GM12878 (cell line): ENCODE measurements at regions not wholly inside any gene's neighbourhood (a gene's known extent, or its start where the extent isn't known, plus 50 kb on each side); places are given as distances from the start of the nearest gene placed in this dataset.

Source experiments
- ATAC-seq: fragments of 200-7000 bp; cut with Tn5 transposase; 3 replicates; pipeline ENCODE4 v1.9.1; 2020; ENCODE audit warnings: mild to moderate bottlenecking, moderate library complexity
- BruUV-seq: library from RNA; stranded (reverse); fragments of 400-500 nt; replicated peaks from 2 replicates; lab custom pipeline; 2021; lab: Mats Ljungman, UMichigan
- CTCF ChIA-PET: fragments of 300-600 bp; sonication (Branson Sonifier 250); formaldehyde crosslinking; extraction: SDS; loops from one replicate; lab custom pipeline; 2021; ENCODE audit warnings: inconsistent platforms; lab: Yijun Ruan, JAX
- POLR2A ChIA-PET: fragments of 350-600 bp; formaldehyde crosslinking; extraction: SDS; loops from one replicate; lab custom pipeline; 2021; ENCODE audit warnings: inconsistent platforms; lab: Charles Lee
- RAD21 ChIA-PET: fragments of 300-600 bp; sonication (Branson Sonifier 250); formaldehyde crosslinking; loops from one replicate; lab custom pipeline; 2023; ENCODE audit warnings: antibody characterized with exemption; ENCODE audit not compliant: unreplicated experiment; lab: Charles Lee
- SMC1A ChIA-PET: fragments of 300-600 bp; sonication (Branson Sonifier 250); formaldehyde crosslinking; loops from one replicate; lab custom pipeline; 2023; ENCODE audit not compliant: unreplicated experiment, uncharacterized antibody; lab: Charles Lee
- DNase-seq: peaks from one replicate; pipeline ENCODE4 v3.0.0-alpha.2; 2011; ENCODE audit warnings: low read depth, low spot score
- FAIRE-seq: peaks from 3 replicates; lab custom pipeline; 2011; peaks lifted over from hg19 to GRCh38; lab: Jason Lieb, UNC
- H2AFZ ChIP-seq: 2 replicates; pipeline ENCODE4 v1.6.0; 2011; ENCODE audit warnings: low read depth, low read length, control low read depth; ENCODE audit not compliant: control insufficient read depth
- H3K27ac ChIP-seq: 2 replicates; pipeline ENCODE4 v1.5.1; 2011; ENCODE audit warnings: control low read depth; ENCODE audit not compliant: control insufficient read depth, insufficient read depth
- H3K27me3 ChIP-seq, 2 experiments: replicated peaks in 1 of 2; 2 replicates each; pipeline versions ENCODE4 v1.6.0 to v1.6.1; 2011; ENCODE audit warnings: low read length in 1 of 2; ENCODE audit not compliant: control insufficient read depth in 2 of 2, insufficient read depth in 2 of 2
- H3K36me3 ChIP-seq, 2 experiments: 2 replicates each; pipeline ENCODE4 v1.5.1; 2011; ENCODE audit warnings: low read length in 1 of 2; ENCODE audit not compliant: control insufficient read depth in 2 of 2, insufficient read depth in 2 of 2
- H3K4me1 ChIP-seq: 2 replicates; pipeline ENCODE4 v1.6.1; 2011; ENCODE audit warnings: mild to moderate bottlenecking, low read length, moderate library complexity, mixed read lengths; ENCODE audit not compliant: control insufficient read depth, insufficient read depth
- H3K4me2 ChIP-seq: 2 replicates; pipeline ENCODE4 v1.6.0; 2011; ENCODE audit warnings: control low read depth; ENCODE audit not compliant: control insufficient read depth, insufficient read depth
- H3K4me3 ChIP-seq: fragments of 200-600 bp; sonication (generic); 2 replicates; pipeline ENCODE4 v1.5.1; 2016
- H3K79me2 ChIP-seq: 2 replicates; pipeline ENCODE4 v1.6.0; 2011; ENCODE audit warnings: low read length; ENCODE audit not compliant: control insufficient read depth, insufficient read depth
- H3K9ac ChIP-seq: 2 replicates; pipeline ENCODE4 v1.8.0; 2011; ENCODE audit warnings: low read length, control low read depth, mixed read lengths; ENCODE audit not compliant: control insufficient read depth, insufficient read depth
- H3K9me3 ChIP-seq: replicated peaks from 3 replicates; pipeline ENCODE4 v1.5.1; 2011; ENCODE audit warnings: mild to moderate bottlenecking, low read length; ENCODE audit not compliant: control insufficient read depth, insufficient read depth
- H4K20me1 ChIP-seq: 2 replicates; pipeline ENCODE4 v1.6.0; 2011; ENCODE audit not compliant: control insufficient read depth, insufficient read depth
- RB1 ChIP-seq: fragments of 450-650 bp; formaldehyde crosslinking; IDR thresholded peaks from 2 replicates; pipeline ENCODE4 v1.6.1; 2017; ENCODE audit warnings: mild to moderate bottlenecking, borderline replicate concordance
- SRF ChIP-seq, 2 experiments: IDR thresholded peaks; 2 replicates each; pipeline ENCODE4 v1.6.1; 2011; ENCODE audit warnings: low read depth in 2 of 2, low read length in 2 of 2, mild to moderate bottlenecking in 1 of 2, moderate library complexity in 1 of 2
- SUPT20H ChIP-seq: IDR thresholded peaks from 2 replicates; pipeline ENCODE4 v1.6.1; 2011; ENCODE audit warnings: low read depth, mild to moderate bottlenecking, low read length, moderate library complexity, borderline replicate concordance; ENCODE audit not compliant: control insufficient read depth
- ZBED1 ChIP-seq: IDR thresholded peaks from 2 replicates; pipeline ENCODE4 v1.6.1; 2016; ENCODE audit warnings: borderline replicate concordance
- ZBTB4 ChIP-seq: fragments of 450-650 bp; formaldehyde crosslinking; IDR thresholded peaks from 2 replicates; pipeline ENCODE4 v1.4.0; 2022; ENCODE audit warnings: mild to moderate bottlenecking, moderate library complexity
- ZSCAN29 ChIP-seq: fragments of 450-650 bp; IDR thresholded peaks from 2 replicates; pipeline ENCODE4 v1.6.1; 2017; ENCODE audit warnings: mild to moderate bottlenecking, moderate library complexity
- WGBS: methylation state at CpG from one replicate; pipeline ENCODE4 v1.1.6; 2016; ENCODE audit warnings: low lambda C conversion rate; ENCODE audit not compliant: insufficient replicate concordance, insufficient coverage; ENCODE audit errors: missing lambda C conversion rate; 5-methylcytosine and 5-hydroxymethylcytosine counted together
- in situ Hi-C: fragments of 300-500 bp; cut with MboI; formaldehyde crosslinking; loops from 9 replicates; pipeline ENCODE4 v1.14.3; 2018; ENCODE audit warnings: mixed read lengths
- intact Hi-C: fragments of 100-400 bp; cut with micrococcal nuclease; formaldehyde crosslinking; loops from one replicate; pipeline ENCODE4 v1.14.2; 2022; ENCODE audit not compliant: unreplicated experiment
- TF ChIP-seq, protein P1 (sequence below), 3 experiments: IDR thresholded peaks in 2 of 3; conservative IDR thresholded peaks in 1 of 3; 2 replicates each; pipeline ENCODE4 v1.5.1; 2011; ENCODE audit warnings: low read depth in 3 of 3, low read length in 3 of 3, mild to moderate bottlenecking in 3 of 3, control low read depth in 2 of 3, moderate library complexity in 2 of 3, inconsistent platforms in 1 of 3, mixed read lengths in 1 of 3; ENCODE audit not compliant: control insufficient read depth in 2 of 3, insufficient read depth in 1 of 3; ENCODE audit errors: extremely low read depth in 1 of 3
- TF ChIP-seq, protein P2 (sequence below): fragments of 450-650 bp; formaldehyde crosslinking; IDR thresholded peaks from 2 replicates; pipeline ENCODE4 v1.5.0; 2022; ENCODE audit warnings: mild to moderate bottlenecking, missing genetic modification characterization
- TF ChIP-seq, protein P3 (sequence below): IDR thresholded peaks from 2 replicates; pipeline ENCODE4 v1.6.1; 2012; ENCODE audit warnings: low read length, inconsistent platforms
- TF ChIP-seq, protein P4 (sequence below): fragments of 150-350 bp; IDR thresholded peaks from 2 replicates; pipeline ENCODE4 v1.6.1; 2016; ENCODE audit warnings: low read depth, low read length

- Histone ChIP-seq H3K9ac (no peak overlapping the region), H3K27ac (no peak overlapping the region), H4K20me1 (no peaks in the 10 kb centered on the region), H2AFZ (no peak overlapping the region), H3K4me1 (no peaks in the 10 kb centered on the region), H3K79me2 (no peaks in the 10 kb centered on the region), H3K4me3 (no peak overlapping the region), H3K9me3 (no peaks in the 10 kb centered on the region), H3K4me2 (no peak overlapping the region), H3K36me3 (no peaks in the 10 kb centered on the region), H3K27me3 (no peaks in the 10 kb centered on the region)
- ChIA-PET RAD21 (no interaction called here), POLR2A (no interaction called here), CTCF (no interaction called here), SMC1A (no interaction called here)
- in situ Hi-C loops: no loop called here
- no TSS peak for BruUV-seq
- WGBS: 50% methylated on average over 2 of the region's 2 CpGs
- FAIRE-seq: no peak
- intact Hi-C loops: no loop called here
- no peak for DNase-seq
- ATAC-seq: no peak
- TF ChIP-seq ZBTB4: no peak
- no peak for TF ChIP-seq SRF (IDR thresholded peaks at IDR 0.05; ENCODE audit: low read depth in 2 of 2, low read length in 2 of 2)
- TF ChIP-seq, protein P1, sequence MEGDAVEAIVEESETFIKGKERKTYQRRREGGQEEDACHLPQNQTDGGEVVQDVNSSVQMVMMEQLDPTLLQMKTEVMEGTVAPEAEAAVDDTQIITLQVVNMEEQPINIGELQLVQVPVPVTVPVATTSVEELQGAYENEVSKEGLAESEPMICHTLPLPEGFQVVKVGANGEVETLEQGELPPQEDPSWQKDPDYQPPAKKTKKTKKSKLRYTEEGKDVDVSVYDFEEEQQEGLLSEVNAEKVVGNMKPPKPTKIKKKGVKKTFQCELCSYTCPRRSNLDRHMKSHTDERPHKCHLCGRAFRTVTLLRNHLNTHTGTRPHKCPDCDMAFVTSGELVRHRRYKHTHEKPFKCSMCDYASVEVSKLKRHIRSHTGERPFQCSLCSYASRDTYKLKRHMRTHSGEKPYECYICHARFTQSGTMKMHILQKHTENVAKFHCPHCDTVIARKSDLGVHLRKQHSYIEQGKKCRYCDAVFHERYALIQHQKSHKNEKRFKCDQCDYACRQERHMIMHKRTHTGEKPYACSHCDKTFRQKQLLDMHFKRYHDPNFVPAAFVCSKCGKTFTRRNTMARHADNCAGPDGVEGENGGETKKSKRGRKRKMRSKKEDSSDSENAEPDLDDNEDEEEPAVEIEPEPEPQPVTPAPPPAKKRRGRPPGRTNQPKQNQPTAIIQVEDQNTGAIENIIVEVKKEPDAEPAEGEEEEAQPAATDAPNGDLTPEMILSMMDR (IDR thresholded peaks at IDR 0.05 in 2 of 3, conservative IDR thresholded peaks at IDR 0.05 in 1 of 3; ENCODE audit: control insufficient read depth in 2 of 3, extremely low read depth in 1 of 3, insufficient read depth in 1 of 3, low read depth in 3 of 3, low read length in 3 of 3): no peak
- no peak for TF ChIP-seq SUPT20H
- no peak for TF ChIP-seq RB1
- TF ChIP-seq ZBED1: no peak
- TF ChIP-seq, protein P2, sequence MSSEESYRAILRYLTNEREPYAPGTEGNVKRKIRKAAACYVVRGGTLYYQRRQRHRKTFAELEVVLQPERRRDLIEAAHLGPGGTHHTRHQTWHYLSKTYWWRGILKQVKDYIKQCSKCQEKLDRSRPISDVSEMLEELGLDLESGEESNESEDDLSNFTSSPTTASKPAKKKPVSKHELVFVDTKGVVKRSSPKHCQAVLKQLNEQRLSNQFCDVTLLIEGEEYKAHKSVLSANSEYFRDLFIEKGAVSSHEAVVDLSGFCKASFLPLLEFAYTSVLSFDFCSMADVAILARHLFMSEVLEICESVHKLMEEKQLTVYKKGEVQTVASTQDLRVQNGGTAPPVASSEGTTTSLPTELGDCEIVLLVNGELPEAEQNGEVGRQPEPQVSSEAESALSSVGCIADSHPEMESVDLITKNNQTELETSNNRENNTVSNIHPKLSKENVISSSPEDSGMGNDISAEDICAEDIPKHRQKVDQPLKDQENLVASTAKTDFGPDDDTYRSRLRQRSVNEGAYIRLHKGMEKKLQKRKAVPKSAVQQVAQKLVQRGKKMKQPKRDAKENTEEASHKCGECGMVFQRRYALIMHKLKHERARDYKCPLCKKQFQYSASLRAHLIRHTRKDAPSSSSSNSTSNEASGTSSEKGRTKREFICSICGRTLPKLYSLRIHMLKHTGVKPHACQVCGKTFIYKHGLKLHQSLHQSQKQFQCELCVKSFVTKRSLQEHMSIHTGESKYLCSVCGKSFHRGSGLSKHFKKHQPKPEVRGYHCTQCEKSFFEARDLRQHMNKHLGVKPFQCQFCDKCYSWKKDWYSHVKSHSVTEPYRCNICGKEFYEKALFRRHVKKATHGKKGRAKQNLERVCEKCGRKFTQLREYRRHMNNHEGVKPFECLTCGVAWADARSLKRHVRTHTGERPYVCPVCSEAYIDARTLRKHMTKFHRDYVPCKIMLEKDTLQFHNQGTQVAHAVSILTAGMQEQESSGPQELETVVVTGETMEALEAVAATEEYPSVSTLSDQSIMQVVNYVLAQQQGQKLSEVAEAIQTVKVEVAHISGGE (CRISPR knock-in tag): no peak
- TF ChIP-seq, protein P3, sequence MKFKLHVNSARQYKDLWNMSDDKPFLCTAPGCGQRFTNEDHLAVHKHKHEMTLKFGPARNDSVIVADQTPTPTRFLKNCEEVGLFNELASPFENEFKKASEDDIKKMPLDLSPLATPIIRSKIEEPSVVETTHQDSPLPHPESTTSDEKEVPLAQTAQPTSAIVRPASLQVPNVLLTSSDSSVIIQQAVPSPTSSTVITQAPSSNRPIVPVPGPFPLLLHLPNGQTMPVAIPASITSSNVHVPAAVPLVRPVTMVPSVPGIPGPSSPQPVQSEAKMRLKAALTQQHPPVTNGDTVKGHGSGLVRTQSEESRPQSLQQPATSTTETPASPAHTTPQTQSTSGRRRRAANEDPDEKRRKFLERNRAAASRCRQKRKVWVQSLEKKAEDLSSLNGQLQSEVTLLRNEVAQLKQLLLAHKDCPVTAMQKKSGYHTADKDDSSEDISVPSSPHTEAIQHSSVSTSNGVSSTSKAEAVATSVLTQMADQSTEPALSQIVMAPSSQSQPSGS: no peak
- TF ChIP-seq ZSCAN29: no peak
- TF ChIP-seq, protein P4, sequence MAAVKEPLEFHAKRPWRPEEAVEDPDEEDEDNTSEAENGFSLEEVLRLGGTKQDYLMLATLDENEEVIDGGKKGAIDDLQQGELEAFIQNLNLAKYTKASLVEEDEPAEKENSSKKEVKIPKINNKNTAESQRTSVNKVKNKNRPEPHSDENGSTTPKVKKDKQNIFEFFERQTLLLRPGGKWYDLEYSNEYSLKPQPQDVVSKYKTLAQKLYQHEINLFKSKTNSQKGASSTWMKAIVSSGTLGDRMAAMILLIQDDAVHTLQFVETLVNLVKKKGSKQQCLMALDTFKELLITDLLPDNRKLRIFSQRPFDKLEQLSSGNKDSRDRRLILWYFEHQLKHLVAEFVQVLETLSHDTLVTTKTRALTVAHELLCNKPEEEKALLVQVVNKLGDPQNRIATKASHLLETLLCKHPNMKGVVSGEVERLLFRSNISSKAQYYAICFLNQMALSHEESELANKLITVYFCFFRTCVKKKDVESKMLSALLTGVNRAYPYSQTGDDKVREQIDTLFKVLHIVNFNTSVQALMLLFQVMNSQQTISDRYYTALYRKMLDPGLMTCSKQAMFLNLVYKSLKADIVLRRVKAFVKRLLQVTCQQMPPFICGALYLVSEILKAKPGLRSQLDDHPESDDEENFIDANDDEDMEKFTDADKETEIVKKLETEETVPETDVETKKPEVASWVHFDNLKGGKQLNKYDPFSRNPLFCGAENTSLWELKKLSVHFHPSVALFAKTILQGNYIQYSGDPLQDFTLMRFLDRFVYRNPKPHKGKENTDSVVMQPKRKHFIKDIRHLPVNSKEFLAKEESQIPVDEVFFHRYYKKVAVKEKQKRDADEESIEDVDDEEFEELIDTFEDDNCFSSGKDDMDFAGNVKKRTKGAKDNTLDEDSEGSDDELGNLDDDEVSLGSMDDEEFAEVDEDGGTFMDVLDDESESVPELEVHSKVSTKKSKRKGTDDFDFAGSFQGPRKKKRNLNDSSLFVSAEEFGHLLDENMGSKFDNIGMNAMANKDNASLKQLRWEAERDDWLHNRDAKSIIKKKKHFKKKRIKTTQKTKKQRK: no peak
These were observed 936.5 kb downstream of the RPA4 start for GRCh38 chrX:97820170-97820569.
